Activated T-cell treated with anti-CD3 and anti-CD28 coated beads, Interleukin-2, amount 50 U/mL, for 1 hour (primary cell): ENCODE measurements at regions not wholly inside any gene's neighbourhood (a gene's known extent, or its start where the extent isn't known, plus 50 kb on each side); places are given as distances from the start of the nearest gene placed in this dataset.
"Not testable (repeated sequence)": the region's sequence is repeated elsewhere in the genome, so short reads cannot be mapped to it uniquely, and the experiment has no call there.

Experiments
- DNase-seq: peaks from one replicate; pipeline ENCODE4 v3.0.0-alpha.2; 2020

DNA sequence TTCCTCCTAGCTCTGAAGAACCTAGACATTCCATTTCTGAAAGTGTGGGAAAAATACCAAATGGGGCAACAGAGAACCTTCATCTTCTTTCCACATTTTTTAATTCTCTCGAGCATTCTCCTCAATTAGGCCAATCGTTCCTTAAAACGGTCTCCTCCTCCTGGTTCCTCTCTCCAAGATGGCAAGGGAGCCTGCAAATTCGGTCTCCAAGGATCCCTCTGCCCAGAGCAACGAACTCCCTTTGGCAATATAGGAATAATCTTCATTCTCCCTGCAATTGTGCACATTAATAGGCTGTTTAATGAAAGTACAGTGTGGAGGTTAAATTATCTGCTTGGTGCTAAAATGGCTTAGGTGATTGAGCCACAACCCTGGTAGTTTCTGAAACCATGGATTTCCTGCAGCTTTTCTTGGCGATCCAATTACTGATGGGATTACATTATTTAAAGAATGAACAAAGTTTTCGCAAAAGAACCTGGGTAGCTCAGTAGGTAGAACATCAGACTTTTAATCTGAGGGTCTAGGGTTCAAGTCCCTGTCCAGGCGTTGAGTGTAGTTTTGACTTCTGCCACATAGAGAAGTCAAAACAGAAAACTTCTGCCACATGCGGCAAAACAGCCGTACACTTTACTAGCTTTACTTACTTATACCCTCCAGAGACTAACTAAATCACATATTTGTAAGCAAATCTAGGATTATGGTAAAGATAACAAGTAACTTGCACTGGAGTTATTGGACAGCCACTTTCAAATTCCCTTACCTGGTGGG, 102.9 kb upstream of the ZNF184 start:
- DNase-seq: no peak

DNA sequence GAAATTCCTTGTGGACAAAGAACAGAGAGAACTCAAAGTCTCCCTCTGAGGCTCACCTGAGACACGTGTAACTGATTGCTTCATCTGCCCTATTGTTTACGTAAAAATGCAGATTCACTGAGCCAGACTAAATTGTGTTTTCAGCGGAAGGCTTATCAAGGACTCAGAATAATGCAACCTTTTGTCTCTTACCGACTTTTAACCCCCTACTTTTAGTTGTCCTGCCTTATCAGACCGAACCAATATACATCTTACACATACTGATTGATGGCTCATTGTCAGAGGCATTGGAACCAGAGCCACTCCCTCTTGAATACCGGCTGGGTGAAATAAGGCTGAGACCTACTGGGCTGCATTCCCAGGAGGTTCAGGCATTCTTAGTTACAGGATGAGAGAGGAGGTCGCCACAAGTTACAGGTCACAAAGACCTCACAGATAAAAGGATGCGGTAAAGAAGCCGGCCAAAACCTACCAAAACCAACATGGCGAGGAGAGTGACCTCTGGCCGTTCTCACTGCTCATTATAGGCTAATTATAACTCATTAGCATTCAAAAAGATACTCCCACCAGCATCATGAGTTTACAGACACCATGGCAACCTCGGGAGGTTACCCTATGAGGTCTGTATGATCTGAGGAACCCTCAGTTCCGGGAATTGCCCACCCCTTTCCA, 95.5 kb upstream of the ZNF184 start:
- no peak for DNase-seq

DNA sequence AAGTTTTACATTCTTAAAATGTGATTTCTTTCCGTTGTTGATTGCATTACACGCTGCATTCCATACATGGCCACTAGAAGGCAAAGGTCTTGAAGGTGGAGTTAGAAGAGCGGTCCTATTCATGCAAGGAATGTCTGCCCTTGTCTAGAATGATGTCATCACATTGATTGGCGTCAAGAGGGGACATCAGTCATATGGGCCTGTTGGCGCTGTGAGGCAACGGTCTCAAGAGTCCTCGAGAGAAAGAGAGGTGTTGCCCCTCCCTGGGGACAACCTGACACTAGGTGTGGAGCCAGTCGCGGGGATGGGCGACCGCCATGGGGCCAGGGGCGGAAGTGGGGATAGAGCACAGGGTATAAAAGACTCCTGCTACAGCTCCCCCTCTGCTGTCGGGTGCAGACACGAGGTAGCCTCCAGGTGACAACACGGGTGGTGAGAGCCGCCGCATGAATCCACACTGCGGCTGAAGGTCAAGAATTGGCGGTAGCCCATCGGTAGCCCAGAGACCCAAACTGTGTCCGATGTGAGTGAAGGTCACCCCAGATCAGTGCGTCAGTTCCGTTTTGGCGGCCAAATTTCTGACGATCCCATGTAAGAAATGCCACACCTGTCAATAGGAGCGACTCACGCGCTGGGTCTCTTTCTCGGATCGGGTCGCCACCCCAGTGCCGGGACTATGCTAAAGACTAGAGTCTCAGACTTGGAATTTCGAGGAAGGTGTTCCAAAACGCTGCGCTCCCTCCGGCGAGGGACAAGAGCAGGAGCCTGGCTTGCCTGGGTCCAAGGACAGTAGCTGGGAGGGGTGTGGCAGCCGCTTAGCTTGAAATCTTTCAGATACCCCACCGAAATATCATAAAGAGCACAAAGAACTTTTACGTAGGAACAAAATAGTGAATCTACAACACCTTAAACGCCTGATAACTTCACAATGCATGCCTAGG, 93.2 kb upstream of the ZNF184 start:
- no peak for DNase-seq

DNA sequence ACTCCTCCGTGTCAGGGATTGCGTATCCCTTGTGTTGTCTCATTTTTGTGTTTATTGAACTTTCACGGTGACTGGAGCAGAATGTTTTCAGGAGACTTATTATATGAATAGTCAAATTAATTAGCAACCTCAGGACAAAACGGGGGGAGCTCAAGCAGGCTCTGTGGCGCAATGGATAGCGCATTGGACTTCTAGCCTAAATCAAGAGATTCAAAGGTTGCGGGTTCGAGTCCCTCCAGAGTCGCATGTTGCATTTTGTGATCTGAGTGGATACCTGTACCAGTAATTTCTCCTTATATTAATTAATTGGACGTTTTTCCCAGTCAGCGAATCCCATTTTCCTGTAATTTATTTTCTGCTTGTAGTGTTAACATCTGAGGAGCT, 89.1 kb upstream of the ZNF184 start:
- DNase-seq: no peak

- DNase-seq: no peak
Observed at GRCh38 chr6:27558028-27558724, 85.3 kb upstream of the ZNF184 start.

DNA sequence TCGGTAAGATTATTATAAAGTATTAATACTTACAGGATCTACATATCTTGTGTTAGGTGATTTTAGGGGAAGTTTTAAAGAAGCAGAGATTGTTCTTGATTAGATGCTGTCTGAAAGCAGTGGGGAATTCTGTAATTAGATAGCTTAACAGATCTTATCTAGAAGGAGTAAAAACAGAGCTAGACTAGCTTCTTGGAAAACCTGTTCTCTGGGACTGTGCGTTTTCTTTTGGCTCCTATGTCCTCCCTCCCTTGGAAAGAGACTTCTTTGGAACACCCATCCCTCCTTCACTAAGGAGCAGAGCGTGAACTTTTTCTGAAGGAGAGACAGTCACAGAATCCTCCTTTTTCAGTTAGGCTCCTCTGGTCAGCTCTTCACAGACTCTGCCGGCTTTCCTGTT, 83.5 kb upstream of the ZNF184 start:
- no peak for DNase-seq

- no peak for DNase-seq
Observed at GRCh38 chr6:27553123-27553904, 80.4 kb upstream of the ZNF184 start.

DNA sequence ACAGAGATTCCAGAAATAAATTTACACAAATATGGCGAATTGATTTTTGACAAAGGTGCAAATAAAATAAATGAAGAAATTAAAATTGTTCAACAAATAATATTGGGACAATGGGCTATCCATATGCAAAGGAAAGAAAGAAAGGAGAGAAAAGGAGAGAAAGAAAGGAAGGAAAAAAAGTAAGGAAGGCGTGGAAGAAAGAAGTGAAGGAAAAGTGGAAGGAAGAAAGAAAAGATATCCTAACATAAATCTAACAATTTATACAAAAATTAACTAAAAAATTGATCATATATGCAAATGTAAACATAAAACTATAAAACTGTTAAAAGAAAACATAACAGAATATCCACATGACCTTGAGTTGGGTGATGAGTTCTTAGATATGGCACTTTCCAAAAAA, 78.7 kb upstream of the ZNF184 start:
- DNase-seq: no peak

DNA sequence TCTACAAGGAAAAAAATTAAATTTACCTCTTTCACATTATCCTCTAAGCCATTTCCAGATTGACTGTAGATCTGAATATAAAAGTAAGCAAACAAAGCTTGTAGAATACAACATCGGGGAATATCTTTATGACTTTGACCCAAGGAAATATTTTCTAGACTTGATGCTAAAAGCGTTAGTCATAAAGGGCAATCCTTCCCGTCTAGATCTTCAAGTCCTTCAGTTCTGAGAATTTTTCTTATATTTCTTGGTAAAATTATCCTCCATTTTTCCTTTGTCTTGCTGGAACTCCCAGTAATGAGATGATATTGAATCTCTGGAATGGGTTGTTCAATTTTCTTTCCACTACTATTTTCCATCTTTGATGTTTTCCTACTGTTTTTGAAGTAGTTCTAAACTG, 77.8 kb upstream of the ZNF184 start:
- no peak for DNase-seq

- DNase-seq: not testable (repeated sequence)
Observed at GRCh38 chr6:27549241-27549598, 76.3 kb upstream of the ZNF184 start.

GRCh38 chr6:27547157-27548075, 74.5 kb upstream of the ZNF184 start:
- no peak for DNase-seq

DNA sequence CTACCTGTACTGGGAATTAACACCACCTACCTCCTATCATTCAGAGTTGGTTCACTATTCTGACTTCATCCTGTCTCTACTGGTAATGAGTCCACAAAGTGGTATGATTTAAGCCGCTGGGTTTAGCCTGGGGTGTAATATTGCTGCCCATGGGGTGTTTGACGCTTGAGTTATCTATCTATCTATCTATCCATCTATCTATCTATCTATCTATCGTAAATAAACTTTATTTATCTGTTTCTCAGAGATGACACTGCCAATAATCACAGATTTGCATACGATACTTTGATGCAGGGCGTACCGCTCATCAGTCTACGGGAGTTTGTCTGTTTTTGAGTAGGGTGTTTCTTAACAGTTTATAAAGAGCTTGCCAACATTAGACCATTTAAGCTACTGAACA, 73.6 kb upstream of the ZNF184 start:
- no peak for DNase-seq

DNA sequence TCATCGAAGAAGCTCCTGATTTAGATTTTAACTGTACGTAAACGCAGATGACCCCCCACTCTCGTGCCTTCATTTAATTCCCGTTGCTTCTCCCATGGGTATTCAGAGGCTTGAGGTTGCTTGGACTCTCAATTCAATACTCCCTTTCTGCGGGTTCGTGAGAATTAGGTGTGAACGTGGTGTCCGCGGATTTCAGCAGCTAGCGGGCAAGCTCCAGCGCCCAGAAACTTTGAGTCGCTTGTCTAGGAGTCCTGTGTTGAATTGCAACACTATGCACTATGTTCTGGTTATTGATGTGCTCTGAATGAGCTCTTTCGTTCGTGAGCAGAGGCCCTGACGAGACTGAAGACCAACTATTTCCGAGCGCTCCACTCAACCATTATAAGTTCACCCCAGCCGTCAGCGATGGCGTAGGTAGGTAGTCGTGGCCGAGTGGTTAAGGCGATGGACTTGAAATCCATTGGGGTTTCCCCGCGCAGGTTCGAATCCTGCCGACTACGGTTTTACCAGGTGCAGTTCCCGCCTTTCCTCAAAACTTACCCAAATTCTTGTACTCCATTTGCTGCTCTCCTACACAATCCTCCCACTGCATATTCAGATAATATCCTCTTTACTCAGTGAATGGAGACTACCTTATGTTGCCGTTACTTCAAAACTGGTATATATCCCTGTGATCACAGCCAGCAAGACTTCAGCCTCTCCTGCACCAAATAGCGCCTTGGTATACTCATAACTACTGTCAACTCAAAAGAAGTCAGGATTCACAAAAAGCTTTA, 72.6 kb upstream of the ZNF184 start:
- DNase-seq: no peak

DNA sequence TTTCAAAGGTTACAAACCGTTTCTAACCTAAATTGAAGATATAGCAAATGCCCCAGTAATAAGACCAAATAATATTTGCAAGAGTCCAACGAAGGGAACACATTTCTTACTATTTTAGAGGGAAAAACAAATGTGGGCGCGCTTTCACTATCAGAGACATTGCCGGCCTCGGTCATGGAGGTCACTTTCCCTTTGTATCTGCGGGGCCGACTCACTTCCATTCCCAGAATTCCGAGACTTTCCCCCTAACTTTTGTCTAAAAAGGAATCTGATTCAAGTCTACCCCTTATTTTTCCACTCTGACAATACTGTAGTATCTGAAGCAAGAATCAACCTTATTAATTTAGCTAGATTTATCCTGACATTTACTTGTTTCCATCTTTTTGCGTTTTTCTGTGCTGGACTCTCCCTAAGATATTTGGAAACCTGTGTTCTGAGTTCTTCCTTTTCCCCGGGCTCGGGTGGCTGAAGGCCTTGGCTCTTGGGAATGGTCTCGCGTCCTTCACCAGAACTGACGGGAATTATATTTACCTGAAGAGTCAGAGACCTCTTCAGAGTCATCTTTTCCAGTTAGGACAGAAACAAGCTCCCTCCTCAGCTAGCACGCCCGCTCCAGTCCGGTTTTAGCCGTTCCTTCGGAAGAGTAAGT, 71.8 kb upstream of the ZNF184 start:
- no peak for DNase-seq

DNA sequence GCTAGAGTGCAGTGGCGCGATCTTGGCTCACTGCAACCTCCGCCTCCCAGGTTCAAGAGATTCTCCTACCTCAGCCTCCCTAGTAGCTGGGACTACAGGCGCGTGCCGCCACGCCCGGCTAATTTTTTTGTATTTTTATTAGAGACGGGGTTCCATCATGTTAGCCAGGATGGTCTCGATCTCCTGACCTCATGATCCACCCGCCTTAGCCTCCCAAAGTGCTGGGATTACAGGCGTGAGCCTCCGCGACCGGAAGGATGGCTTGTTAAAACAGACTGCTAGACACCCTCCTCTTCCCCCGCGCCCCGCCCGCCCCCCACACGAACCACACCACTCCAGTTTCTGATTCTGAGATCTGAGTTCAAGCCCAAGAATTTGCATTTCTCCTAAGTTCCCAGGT, 71.2 kb upstream of the ZNF184 start:
- not testable (repeated sequence) for DNase-seq

- no peak for DNase-seq
Observed at GRCh38 chr6:27542485-27542884, 69.6 kb upstream of the ZNF184 start.

DNA sequence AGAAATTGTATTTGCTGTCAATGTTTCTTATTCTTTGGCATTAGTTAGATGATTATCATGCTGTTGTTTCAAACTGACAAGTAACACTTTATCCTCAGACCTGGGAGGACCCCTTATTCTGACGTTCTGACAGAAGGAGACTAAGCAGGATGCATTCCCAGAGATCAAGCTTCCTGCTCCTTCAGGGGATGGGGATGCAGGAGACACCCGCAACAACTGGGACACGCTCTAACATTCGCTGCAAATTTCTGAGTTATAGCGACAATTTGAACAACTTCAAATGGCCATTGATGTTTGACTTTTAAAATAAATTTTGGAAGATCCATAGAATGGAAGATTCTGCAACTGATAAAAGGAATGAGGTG, 69.0 kb upstream of the ZNF184 start:
- no peak for DNase-seq

- no peak for DNase-seq
Observed at GRCh38 chr6:27541212-27541932, 68.5 kb upstream of the ZNF184 start.

- no peak for DNase-seq
Observed at GRCh38 chr6:27539551-27539950, 66.6 kb upstream of the ZNF184 start.
